ENCODE measurements at regions not wholly inside any gene's neighbourhood (a gene's known extent, or its start where the extent isn't known, plus 50 kb on each side); places are given as distances from the start of the nearest gene placed in this dataset.

- H3K27me3 Mint-ChIP-seq: no peaks in the 10 kb centered on the region
- POLR2A ChIA-PET: no interaction called here
- peaks cover 19% of the 10 kb centered on the region for H3K9me3 Mint-ChIP-seq
- CTCF ChIA-PET: no interaction called here
- no peak overlapping the region for H3K27ac Mint-ChIP-seq
- no peak for DNase-seq
- no peak overlapping the region for H3K4me3 Mint-ChIP-seq
- intact Hi-C loops (cut with micrococcal nuclease): no loop called here
- H3K36me3 Mint-ChIP-seq: no peaks in the 10 kb centered on the region
- no peaks in the 10 kb centered on the region for H3K4me1 Mint-ChIP-seq (ENCODE audit: low read depth)
These were observed 68.3 kb upstream of the LRP1B start for GRCh38 chr2:142199073-142199472.

GRCh38 chr2:142190805-142191204, 60.0 kb upstream of the LRP1B start:
- Mint-ChIP-seq H3K4me1 (ENCODE audit: low read depth) (no peaks in the 10 kb centered on the region), H3K36me3 (no peaks in the 10 kb centered on the region), H3K27me3 (no peaks in the 10 kb centered on the region), H3K9me3 (peaks cover 2% of the 10 kb centered on the region), H3K4me3 (no peak overlapping the region), H3K27ac (no peak overlapping the region)
- ChIA-PET CTCF (no interaction called here), POLR2A (no interaction called here)
- no peak for DNase-seq
- intact Hi-C loops (cut with micrococcal nuclease): no loop called here

- H3K36me3 Mint-ChIP-seq: no peaks in the 10 kb centered on the region
- no peak for DNase-seq
- H3K9me3 Mint-ChIP-seq: peaks cover 2% of the 10 kb centered on the region
- H3K27ac Mint-ChIP-seq: no peak overlapping the region
- ChIA-PET POLR2A (no interaction called here), CTCF (no interaction called here)
- H3K4me1 Mint-ChIP-seq (ENCODE audit: low read depth): no peaks in the 10 kb centered on the region
- no peak overlapping the region for H3K4me3 Mint-ChIP-seq
- H3K27me3 Mint-ChIP-seq: no peaks in the 10 kb centered on the region
- intact Hi-C loops (cut with micrococcal nuclease): no loop called here
These were observed 58.7 kb upstream of the LRP1B start for GRCh38 chr2:142189501-142189900.

GRCh38 chr2:142188562-142188961, 57.7 kb upstream of the LRP1B start:
- peaks cover 2% of the 10 kb centered on the region for H3K9me3 Mint-ChIP-seq
- H3K4me1 Mint-ChIP-seq (ENCODE audit: low read depth): no peaks in the 10 kb centered on the region
- H3K36me3 Mint-ChIP-seq: no peaks in the 10 kb centered on the region
- no peaks in the 10 kb centered on the region for H3K27me3 Mint-ChIP-seq
- no peak overlapping the region for H3K4me3 Mint-ChIP-seq
- ChIA-PET CTCF (no interaction called here), POLR2A (no interaction called here)
- intact Hi-C loops (cut with micrococcal nuclease): no loop called here
- no peak for DNase-seq
- H3K27ac Mint-ChIP-seq: no peak overlapping the region

- H3K27me3 Mint-ChIP-seq: no peaks in the 10 kb centered on the region
- H3K9me3 Mint-ChIP-seq: peaks cover 10% of the 10 kb centered on the region
- no peak for DNase-seq
- intact Hi-C loops (cut with micrococcal nuclease): no loop called here
- H3K4me1 Mint-ChIP-seq (ENCODE audit: low read depth): no peaks in the 10 kb centered on the region
- no peak overlapping the region for H3K4me3 Mint-ChIP-seq
- H3K36me3 Mint-ChIP-seq: no peaks in the 10 kb centered on the region
- ChIA-PET CTCF (no interaction called here), POLR2A (no interaction called here)
- H3K27ac Mint-ChIP-seq: no peak overlapping the region
These were observed 50.2 kb upstream of the LRP1B start for GRCh38 chr2:142180820-142181533.
